Endothelial cell (in vitro differentiated cells): ENCODE measurements at regions not wholly inside any gene's neighbourhood (a gene's known extent, or its start where the extent isn't known, plus 50 kb on each side); places are given as distances from the start of the nearest gene placed in this dataset.

Experiments
- DNase-seq: peaks from one replicate; pipeline ENCODE4 v3.0.0; 2021; ENCODE audit warnings: low spot score
- H3K27ac Mint-ChIP-seq: one replicate; pipeline ENCODE4 v1.8.0; 2021; ENCODE audit warnings: mixed read lengths, inconsistent platforms; ENCODE audit not compliant: unreplicated experiment
- H3K27me3 Mint-ChIP-seq: one replicate; pipeline ENCODE4 v1.8.0; 2021; ENCODE audit warnings: mild to moderate bottlenecking, moderate library complexity, mixed read lengths, inconsistent platforms; ENCODE audit not compliant: unreplicated experiment
- H3K36me3 Mint-ChIP-seq: one replicate; pipeline ENCODE4 v1.8.0; 2021; ENCODE audit warnings: mild to moderate bottlenecking, low read depth, mixed read lengths, inconsistent platforms; ENCODE audit not compliant: unreplicated experiment
- H3K4me1 Mint-ChIP-seq: one replicate; pipeline ENCODE4 v1.8.0; 2021; ENCODE audit warnings: mild to moderate bottlenecking, mixed read lengths, inconsistent platforms; ENCODE audit not compliant: unreplicated experiment
- H3K4me3 Mint-ChIP-seq: one replicate; pipeline ENCODE4 v1.8.0; 2021; ENCODE audit warnings: mild to moderate bottlenecking, mixed read lengths, inconsistent platforms; ENCODE audit not compliant: unreplicated experiment
- H3K9me3 Mint-ChIP-seq: one replicate; pipeline ENCODE4 v1.8.0; 2021; ENCODE audit warnings: mixed read lengths, inconsistent platforms; ENCODE audit not compliant: unreplicated experiment
- TF ChIP-seq, protein P1 (sequence below): fragments of 200-600 bp; sonication (generic); IDR thresholded peaks from one replicate; pipeline ENCODE4 v1.5.0; 2021; ENCODE audit warnings: antibody characterized with exemption; ENCODE audit not compliant: unreplicated experiment

DNA sequence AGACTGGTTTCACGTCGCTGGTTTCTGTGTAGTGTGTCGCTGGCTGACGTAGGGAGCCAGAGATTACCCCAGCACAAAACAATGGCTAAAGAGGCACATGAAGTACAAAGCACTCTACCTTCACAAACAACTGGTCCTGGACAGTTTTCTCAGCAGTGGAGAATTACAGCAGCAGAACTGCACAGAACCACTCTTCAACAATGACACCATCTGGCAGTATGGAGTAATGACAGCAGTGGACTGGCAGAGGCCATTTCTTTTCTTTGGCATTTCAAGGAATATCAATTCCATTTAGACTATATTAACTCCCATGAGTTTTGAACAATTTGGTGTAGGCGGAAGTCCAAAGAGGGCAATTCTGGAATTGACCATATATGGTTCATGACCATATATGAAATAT is 1074.1 kb downstream of the AACS start:
- no peak for DNase-seq
- Mint-ChIP-seq H3K36me3 (peaks cover 14% of the 10 kb centered on the region), H3K4me1 (no peaks in the 10 kb centered on the region), H3K27ac (no peak overlapping the region), H3K4me3 (no peak overlapping the region), H3K9me3 (peaks cover 58% of the 10 kb centered on the region), H3K27me3 (peaks cover under 1% of the 10 kb centered on the region)
- TF ChIP-seq, protein P1, sequence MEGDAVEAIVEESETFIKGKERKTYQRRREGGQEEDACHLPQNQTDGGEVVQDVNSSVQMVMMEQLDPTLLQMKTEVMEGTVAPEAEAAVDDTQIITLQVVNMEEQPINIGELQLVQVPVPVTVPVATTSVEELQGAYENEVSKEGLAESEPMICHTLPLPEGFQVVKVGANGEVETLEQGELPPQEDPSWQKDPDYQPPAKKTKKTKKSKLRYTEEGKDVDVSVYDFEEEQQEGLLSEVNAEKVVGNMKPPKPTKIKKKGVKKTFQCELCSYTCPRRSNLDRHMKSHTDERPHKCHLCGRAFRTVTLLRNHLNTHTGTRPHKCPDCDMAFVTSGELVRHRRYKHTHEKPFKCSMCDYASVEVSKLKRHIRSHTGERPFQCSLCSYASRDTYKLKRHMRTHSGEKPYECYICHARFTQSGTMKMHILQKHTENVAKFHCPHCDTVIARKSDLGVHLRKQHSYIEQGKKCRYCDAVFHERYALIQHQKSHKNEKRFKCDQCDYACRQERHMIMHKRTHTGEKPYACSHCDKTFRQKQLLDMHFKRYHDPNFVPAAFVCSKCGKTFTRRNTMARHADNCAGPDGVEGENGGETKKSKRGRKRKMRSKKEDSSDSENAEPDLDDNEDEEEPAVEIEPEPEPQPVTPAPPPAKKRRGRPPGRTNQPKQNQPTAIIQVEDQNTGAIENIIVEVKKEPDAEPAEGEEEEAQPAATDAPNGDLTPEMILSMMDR = no peak

DNA sequence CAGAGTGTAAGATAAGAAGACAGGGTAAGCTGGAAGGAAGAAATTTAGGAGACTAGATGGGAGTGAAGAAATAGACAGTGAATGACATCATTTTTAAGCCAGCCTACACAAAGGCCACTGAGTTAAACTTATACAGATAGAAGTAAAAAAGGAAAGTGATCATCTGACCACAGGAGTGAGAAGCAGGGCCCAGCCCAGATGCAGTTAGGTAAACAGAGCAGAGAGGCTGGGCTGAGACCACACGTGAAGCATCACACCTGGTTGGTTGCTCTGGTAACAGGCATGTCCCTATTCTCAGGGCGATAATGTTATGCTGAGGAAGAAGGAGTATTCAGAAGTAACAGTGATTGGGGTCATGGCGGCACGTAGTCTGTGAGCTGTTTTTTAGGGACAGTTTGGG is 1079.4 kb downstream of the AACS start:
- H3K27me3 Mint-ChIP-seq = peaks cover 2% of the 10 kb centered on the region
- no peak overlapping the region for H3K27ac Mint-ChIP-seq
- no peak for DNase-seq
- no peak overlapping the region for H3K4me3 Mint-ChIP-seq
- H3K9me3 Mint-ChIP-seq = peaks cover 61% of the 10 kb centered on the region
- peaks cover 11% of the 10 kb centered on the region for H3K36me3 Mint-ChIP-seq
- TF ChIP-seq, protein P1 = no peak
- H3K4me1 Mint-ChIP-seq = no peaks in the 10 kb centered on the region

DNA sequence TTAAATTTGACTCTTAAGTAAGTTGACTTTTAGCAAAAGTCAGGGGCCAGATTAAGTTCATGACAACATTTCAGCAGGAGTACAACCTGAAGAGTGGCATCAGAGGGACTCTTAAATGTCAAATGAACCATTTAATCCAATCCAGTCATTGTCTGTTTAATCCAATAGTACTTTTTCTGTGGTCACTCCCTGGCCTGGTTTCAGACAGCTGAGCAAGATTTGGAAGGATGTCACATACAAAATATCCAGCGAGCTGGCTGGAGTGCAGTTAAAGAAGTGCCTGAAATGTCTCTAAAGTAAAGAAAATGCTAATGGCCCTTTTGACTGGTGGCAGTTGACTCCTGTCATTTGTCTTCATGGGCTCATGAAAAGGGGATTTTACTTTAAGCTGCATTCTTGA is 1082.1 kb downstream of the AACS start:
- Mint-ChIP-seq H3K9me3 (peaks cover 56% of the 10 kb centered on the region), H3K36me3 (peaks cover 11% of the 10 kb centered on the region), H3K27ac (no peak overlapping the region), H3K27me3 (peaks cover 2% of the 10 kb centered on the region), H3K4me3 (no peak overlapping the region), H3K4me1 (no peaks in the 10 kb centered on the region)
- TF ChIP-seq, protein P1 = no peak
- DNase-seq = no peak

GRCh38 chr12:126156806-126157574 is 1091.8 kb downstream of the AACS start:
- DNase-seq = no peak
- H3K9me3 Mint-ChIP-seq = peaks cover 45% of the 10 kb centered on the region
- H3K4me1 Mint-ChIP-seq = no peaks in the 10 kb centered on the region
- H3K27me3 Mint-ChIP-seq = peaks cover 6% of the 10 kb centered on the region
- no peak overlapping the region for H3K27ac Mint-ChIP-seq
- no peak overlapping the region for H3K4me3 Mint-ChIP-seq
- TF ChIP-seq, protein P1 = no peak
- peaks cover 8% of the 10 kb centered on the region for H3K36me3 Mint-ChIP-seq

GRCh38 chr12:126157575-126157966 is 1092.3 kb downstream of the AACS start:
- H3K4me1 Mint-ChIP-seq = no peaks in the 10 kb centered on the region
- TF ChIP-seq, protein P1 = no peak
- peaks cover 11% of the 10 kb centered on the region for H3K36me3 Mint-ChIP-seq
- no peak for DNase-seq
- peaks cover 12% of the 10 kb centered on the region for H3K27me3 Mint-ChIP-seq
- H3K4me3 Mint-ChIP-seq = no peak overlapping the region
- H3K27ac Mint-ChIP-seq = no peak overlapping the region
- peaks cover 50% of the 10 kb centered on the region for H3K9me3 Mint-ChIP-seq
